ENCODE measurements at regions not wholly inside any gene's neighbourhood (a gene's known extent, or its start where the extent isn't known, plus 50 kb on each side); places are given as distances from the start of the nearest gene placed in this dataset.

- no peak for DNase-seq
Measured at GRCh38 chr5:30050056-30050815, 1143.2 kb upstream of the CDH6 start.

GRCh38 chr5:30042677-30043076, 1150.8 kb upstream of the CDH6 start:
- no peak for DNase-seq

DNA sequence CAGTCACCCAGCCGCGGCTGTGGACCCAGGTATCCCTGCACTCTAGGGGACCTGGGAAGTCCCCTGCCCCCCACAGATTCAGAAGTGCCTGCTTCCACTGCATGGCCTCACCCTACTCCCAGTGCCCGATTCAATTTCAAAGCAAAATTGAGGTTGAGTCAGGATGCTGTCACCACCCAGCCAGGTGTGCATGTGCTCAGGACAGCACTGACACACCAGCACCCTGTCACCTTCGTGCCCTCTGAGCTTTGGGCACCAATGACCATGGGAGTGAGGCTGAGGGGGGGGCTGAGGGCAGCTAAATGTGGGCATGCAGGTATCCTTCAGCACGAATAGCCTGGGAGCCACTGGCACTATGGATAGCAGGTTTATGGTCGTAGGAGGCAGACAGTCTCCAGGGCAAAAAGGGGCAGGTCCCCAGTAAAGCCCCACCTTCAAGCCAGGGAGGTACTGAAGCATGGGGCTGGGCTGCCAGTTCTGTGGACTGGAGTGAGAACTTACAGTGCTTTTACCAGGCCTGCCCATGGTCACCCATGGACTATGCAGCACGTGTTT, 1151.6 kb upstream of the CDH6 start:
- no peak for DNase-seq

- no peak for DNase-seq
Measured at GRCh38 chr5:30041291-30041690, 1152.2 kb upstream of the CDH6 start.

DNA sequence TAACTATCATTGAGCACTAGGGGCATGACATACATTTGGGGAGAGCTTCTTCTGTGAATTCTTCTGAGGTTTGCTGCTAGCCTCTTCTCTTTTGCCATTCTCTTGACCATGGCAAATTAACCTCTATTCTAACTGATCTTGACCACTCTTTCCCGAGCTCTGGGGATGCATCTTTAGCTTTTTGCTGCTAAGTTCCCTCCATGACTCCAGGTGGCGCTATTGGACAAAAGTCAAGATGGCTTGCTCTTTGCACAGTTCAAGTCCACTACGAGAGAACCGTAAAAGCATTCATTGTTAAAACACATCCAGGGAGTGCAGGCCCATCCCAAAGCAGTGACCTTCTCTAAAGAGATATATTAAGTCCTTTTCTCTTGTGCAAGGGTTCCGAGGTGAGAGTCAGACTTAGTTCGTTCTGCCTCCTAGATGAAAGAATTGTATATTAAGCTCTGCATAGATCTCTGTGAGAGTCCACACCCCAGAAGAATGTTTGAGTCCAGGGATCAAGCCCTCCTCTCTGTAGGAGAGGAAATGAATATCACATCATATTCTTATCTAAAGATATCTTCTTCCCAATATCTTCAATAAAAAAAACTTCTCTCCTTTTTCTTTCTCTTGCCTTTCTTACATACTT, 1152.9 kb upstream of the CDH6 start:
- DNase-seq: peak; percentile 3

- DNase-seq: no peak
Measured at GRCh38 chr5:30039379-30039778, 1154.1 kb upstream of the CDH6 start.

GRCh38 chr5:30034870-30035269, 1158.6 kb upstream of the CDH6 start:
- no peak for DNase-seq

- no peak for DNase-seq
Measured at GRCh38 chr5:30030101-30030500, 1163.4 kb upstream of the CDH6 start.

- no peak for DNase-seq
Measured at GRCh38 chr5:30001826-30002225, 1191.7 kb upstream of the CDH6 start.

GRCh38 chr5:30000231-30000630, 1193.3 kb upstream of the CDH6 start:
- DNase-seq: no peak

DNA sequence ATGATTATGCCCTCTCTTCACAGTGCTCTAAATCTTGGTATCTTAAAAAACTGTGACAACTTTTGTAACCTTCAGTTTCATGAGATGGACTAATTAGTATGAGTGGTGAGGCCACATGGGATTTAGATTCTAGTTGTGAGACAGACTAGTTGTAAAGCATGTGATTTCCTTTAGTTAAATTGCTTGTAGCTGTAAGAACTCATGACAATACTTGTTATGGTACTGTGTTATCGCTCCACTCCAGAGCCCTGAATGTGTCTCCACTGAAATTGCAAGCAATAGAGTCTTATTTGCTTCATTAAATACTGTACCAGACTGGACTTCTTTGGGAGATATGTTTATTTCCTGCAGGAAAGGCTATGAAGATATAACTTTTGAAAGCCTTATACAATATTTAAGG, 1198.3 kb upstream of the CDH6 start:
- no peak for DNase-seq

DNA sequence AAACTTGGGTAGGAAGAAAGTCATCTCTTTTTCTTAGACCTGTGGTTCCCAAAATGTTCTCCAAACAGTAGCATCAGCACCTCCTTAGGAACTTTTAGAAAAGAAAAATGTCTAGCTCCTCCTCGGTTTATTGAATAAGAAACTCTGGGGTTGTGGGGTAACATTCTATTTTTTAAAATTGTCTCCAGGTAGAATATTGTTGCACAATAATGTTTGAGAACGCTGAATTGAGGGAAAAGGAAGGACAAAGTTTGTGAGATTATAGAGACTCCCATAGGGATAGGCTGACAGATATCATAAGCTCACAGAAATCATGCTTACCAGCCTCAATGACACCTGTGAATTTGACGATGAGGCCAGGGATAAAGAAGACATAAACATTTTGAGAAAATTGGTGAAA, 1199.0 kb upstream of the CDH6 start:
- no peak for DNase-seq

DNA sequence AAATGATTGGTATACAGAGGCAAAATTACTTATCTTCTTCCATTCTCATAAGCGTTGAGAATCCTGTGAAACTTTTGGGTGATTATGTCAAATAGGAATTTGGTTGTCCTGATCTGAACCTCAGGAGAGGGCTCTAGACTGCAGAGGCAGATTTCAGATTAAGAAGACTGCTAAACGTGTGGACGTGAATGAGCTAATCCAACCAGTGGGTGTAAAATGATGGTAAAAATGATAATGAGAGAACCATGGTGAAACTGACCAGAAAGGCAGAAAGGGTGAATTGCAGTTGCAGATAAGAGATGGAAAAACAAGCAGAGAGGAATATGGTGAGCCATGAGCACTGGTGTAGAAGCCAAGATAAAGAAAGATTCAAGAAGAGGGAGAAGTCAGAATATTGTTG, 1200.2 kb upstream of the CDH6 start:
- no peak for DNase-seq

GRCh38 chr5:29992248-29992647, 1201.2 kb upstream of the CDH6 start:
- DNase-seq: no peak

GRCh38 chr5:29990681-29991080, 1202.8 kb upstream of the CDH6 start:
- DNase-seq: no peak

DNA sequence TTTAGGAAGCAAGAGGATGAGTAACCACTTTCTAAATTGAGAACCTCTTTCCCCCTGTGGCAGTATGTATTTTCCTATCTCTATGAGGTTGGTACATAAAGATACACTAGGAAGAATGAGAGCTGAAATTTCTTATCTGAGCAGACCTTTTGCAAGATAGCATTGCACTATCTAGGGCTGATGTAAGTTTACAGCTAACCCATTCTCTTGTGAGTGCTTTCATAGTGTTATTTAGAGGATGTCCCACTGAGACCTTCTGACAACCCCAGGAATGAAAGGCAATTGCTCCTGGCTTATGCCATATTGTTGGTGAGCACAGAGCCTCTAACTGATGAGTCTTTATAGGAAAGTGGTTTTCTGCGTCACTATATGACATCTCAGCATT, 1209.3 kb upstream of the CDH6 start:
- no peak for DNase-seq

GRCh38 chr5:29983528-29984155, 1209.8 kb upstream of the CDH6 start:
- no peak for DNase-seq

DNA sequence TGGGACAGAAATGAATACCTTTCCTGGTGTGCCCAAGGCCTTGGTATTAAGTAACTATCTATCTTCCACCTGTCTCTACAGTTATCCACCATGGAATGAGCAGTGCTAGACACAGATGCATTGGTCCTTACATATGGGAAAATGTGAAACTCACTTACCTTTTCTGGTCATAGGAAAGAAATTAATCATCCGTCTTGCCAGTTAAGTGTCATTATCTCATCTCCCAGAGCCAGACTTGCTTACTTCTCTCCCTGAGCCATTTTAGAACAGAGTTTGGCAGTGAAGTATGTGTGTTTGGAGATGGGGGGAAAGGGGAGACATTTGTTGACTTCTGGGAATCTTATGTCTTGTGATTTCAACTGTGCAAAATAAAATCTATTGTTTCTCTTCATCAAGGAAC, 1211.0 kb upstream of the CDH6 start:
- no peak for DNase-seq

GRCh38 chr5:29972597-29972996, 1220.9 kb upstream of the CDH6 start:
- no peak for DNase-seq

- DNase-seq: no peak
Measured at GRCh38 chr5:29963956-29964355, 1229.5 kb upstream of the CDH6 start.

- no peak for DNase-seq
Measured at GRCh38 chr5:29960323-29960722, 1233.2 kb upstream of the CDH6 start.

DNA sequence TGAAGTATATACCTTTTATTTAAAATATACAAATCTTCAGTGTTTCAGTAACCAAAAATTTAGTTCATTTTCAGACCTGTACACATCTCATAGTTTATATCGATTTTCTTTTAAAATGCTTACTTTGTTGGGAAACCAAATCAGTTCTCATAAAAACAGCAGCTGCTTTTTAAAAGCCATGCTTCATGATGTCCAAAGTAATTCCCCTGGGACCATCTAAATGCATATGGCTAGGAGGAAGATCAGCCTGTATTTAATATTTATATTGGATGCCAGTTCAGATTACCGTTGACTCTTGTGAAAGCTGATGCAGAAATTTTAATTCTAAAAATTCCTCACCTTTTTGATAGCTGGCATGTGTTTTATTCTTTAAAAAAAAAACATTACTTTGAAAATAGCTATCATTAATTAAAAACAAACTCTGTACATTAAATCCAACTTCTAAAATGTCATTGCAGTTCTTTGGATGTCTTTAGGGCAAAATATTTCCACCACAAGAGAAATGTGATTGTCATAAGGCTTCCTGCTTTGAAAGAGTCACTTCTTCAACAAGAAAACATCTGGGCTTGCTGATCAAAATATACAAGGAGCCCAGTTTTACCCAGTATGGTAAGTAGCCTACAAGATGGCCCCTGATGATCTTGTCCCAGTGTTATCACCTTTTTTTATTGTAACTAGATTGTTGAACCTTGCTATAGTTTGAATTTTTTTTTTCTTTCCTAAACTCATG, 1242.9 kb upstream of the CDH6 start:
- no peak for DNase-seq

GRCh38 chr5:29949301-29949872, 1244.1 kb upstream of the CDH6 start:
- DNase-seq: no peak

Data from occipital lobe (tissue), 1 donor.